ENCODE measurements at regions not wholly inside any gene's neighbourhood (a gene's known extent, or its start where the extent isn't known, plus 50 kb on each side); places are given as distances from the start of the nearest gene placed in this dataset.

GRCh38 chr16:25464058-25464457, 206.4 kb upstream of the ZKSCAN2 start:
- Histone ChIP-seq H2AFZ (ENCODE audit: insufficient read depth, low read depth, low read length, poor library complexity, severe bottlenecking) (no peak overlapping the region), H3K4me2 (replicated peaks; ENCODE audit: extremely low read depth, low read length, poor library complexity, severe bottlenecking) (no peak overlapping the region), H3K27ac (ENCODE audit: low read depth in 1 of 2, low read length in 2 of 2) (no peak overlapping the region), H4K20me1 (ENCODE audit: insufficient read depth, low read length) (no peaks in the 10 kb centered on the region), H3K4me3 (replicated peaks in 1 of 3; ENCODE audit: low read depth in 2 of 3, low read length in 3 of 3) (no peak overlapping the region), H3K79me2 (ENCODE audit: insufficient read depth, low read length) (no peaks in the 10 kb centered on the region), H3K27me3 (ENCODE audit: control insufficient read depth in 2 of 2, insufficient read depth in 2 of 2, low read length in 2 of 2) (no peaks in the 10 kb centered on the region), H3K9me3 (replicated peaks in 1 of 2; ENCODE audit: control insufficient read depth in 1 of 2, insufficient read depth in 1 of 2, low read length in 2 of 2) (no peaks in the 10 kb centered on the region), H3K4me1 (ENCODE audit: control insufficient read depth in 1 of 2, insufficient read depth in 2 of 2, low read length in 2 of 2) (no peaks in the 10 kb centered on the region), H3K9ac (ENCODE audit: insufficient read depth, low read length, poor library complexity, severe bottlenecking) (no peak overlapping the region), H3K36me3 (replicated peaks in 1 of 2; ENCODE audit: control insufficient read depth in 1 of 2, insufficient read depth in 2 of 2, low read length in 2 of 2) (no peaks in the 10 kb centered on the region)
- 73% methylated on average over 2 of the region's 2 CpGs for WGBS (ENCODE audit: insufficient coverage)
- Mint-ChIP-seq H3K27me3 (ENCODE audit: low read depth in 3 of 3) (peaks cover 0 to 2% (median 1%) of the 10 kb centered on the region in 3 donors), H3K36me3 (no peaks in the 10 kb centered on the region), H3K4me3 (no peak overlapping the region), H3K4me1 (no peaks in the 10 kb centered on the region), H3K27ac (no peak overlapping the region), H3K9me3 (no peaks in the 10 kb centered on the region)
- DNase-seq = no peak
- intact Hi-C loops (cut with micrococcal nuclease) = loop anchor here in 1 of 2 donors (10.0 kb wide), 1 partner anchor 61 kb away; no protein-coding TSS in a partner anchor
- no peak for TF ChIP-seq CTCF (IDR thresholded peaks at IDR 0.05)

GRCh38 chr16:25449802-25450201, 192.2 kb upstream of the ZKSCAN2 start:
- Histone ChIP-seq H3K27ac (ENCODE audit: low read depth in 1 of 2, low read length in 2 of 2) (no peak overlapping the region), H3K4me3 (replicated peaks in 1 of 3; ENCODE audit: low read depth in 2 of 3, low read length in 3 of 3) (no peak overlapping the region), H3K9me3 (replicated peaks in 1 of 2; ENCODE audit: control insufficient read depth in 1 of 2, insufficient read depth in 1 of 2, low read length in 2 of 2) (no peaks in the 10 kb centered on the region), H3K36me3 (replicated peaks in 1 of 2; ENCODE audit: control insufficient read depth in 1 of 2, insufficient read depth in 2 of 2, low read length in 2 of 2) (no peaks in the 10 kb centered on the region), H3K27me3 (ENCODE audit: control insufficient read depth in 2 of 2, insufficient read depth in 2 of 2, low read length in 2 of 2) (no peaks in the 10 kb centered on the region), H3K9ac (ENCODE audit: insufficient read depth, low read length, poor library complexity, severe bottlenecking) (no peak overlapping the region), H4K20me1 (ENCODE audit: insufficient read depth, low read length) (no peaks in the 10 kb centered on the region), H3K4me1 (ENCODE audit: control insufficient read depth in 1 of 2, insufficient read depth in 2 of 2, low read length in 2 of 2) (no peaks in the 10 kb centered on the region), H3K79me2 (ENCODE audit: insufficient read depth, low read length) (no peaks in the 10 kb centered on the region), H3K4me2 (replicated peaks; ENCODE audit: extremely low read depth, low read length, poor library complexity, severe bottlenecking) (no peak overlapping the region), H2AFZ (ENCODE audit: insufficient read depth, low read depth, low read length, poor library complexity, severe bottlenecking) (no peak overlapping the region)
- Mint-ChIP-seq H3K36me3 (no peaks in the 10 kb centered on the region), H3K4me3 (no peak overlapping the region), H3K27ac (no peak overlapping the region), H3K9me3 (peaks cover 5 to 15% (median 8%) of the 10 kb centered on the region in 7 donors), H3K4me1 (no peaks in the 10 kb centered on the region), H3K27me3 (ENCODE audit: low read depth in 3 of 3) (peaks cover 1 to 4% (median 4%) of the 10 kb centered on the region in 3 donors)
- 60% methylated on average over 1 of the region's 2 CpGs for WGBS (ENCODE audit: insufficient coverage)
- no peak for TF ChIP-seq CTCF (IDR thresholded peaks at IDR 0.05)
- intact Hi-C loops (cut with micrococcal nuclease) = no loop called here
- no peak for DNase-seq
